Gastrocnemius medialis (tissue), 4 donors: ENCODE measurements at regions not wholly inside any gene's neighbourhood (a gene's known extent, or its start where the extent isn't known, plus 50 kb on each side); places are given as distances from the start of the nearest gene placed in this dataset.
"Not testable (repeated sequence)": the region's sequence is repeated elsewhere in the genome, so short reads cannot be mapped to it uniquely, and the experiment has no call there.

ENCODE experiments used
- ATAC-seq, 2 donors: fragments of 150-250 bp; one replicate each; pipeline ENCODE4 v1.9.1; 2016
- DNase-seq, 2 donors: peaks; one replicate each; pipeline ENCODE4 v3.0.0-alpha.2; 2019
- H3K27ac ChIP-seq, 4 donors: fragments of 200-600 bp; sonication (generic); 1 replicate in 1 of 4; 2 replicates in 3 of 4; pipeline ENCODE4 v1.5.1; 2016 to 2018; ENCODE audit warnings: mild to moderate bottlenecking in 2 of 4, moderate library complexity in 1 of 4
- H3K27me3 ChIP-seq, 3 donors: fragments of 200-600 bp; sonication (generic) in 2 of 3; 1 replicate in 1 of 3; 2 replicates in 2 of 3; pipeline versions ENCODE4 v1.5.1 to v1.6.0; 2016 to 2019; ENCODE audit warnings: mild to moderate bottlenecking in 1 of 3, moderate library complexity in 1 of 3
- H3K36me3 ChIP-seq, 2 donors: fragments of 200-600 bp; sonication (generic) in 1 of 2; one replicate each; pipeline ENCODE4 v1.5.1; 2017 to 2018
- H3K4me1 ChIP-seq, 2 donors: fragments of 200-600 bp; sonication (generic) in 1 of 2; one replicate each; pipeline ENCODE4 v1.5.1; 2016 to 2017; ENCODE audit warnings: mild to moderate bottlenecking in 2 of 2
- H3K4me3 ChIP-seq, 4 donors: fragments of 200-600 bp; sonication (generic) in 3 of 4; 1 replicate in 1 of 4; 2 replicates in 3 of 4; pipeline ENCODE4 v1.5.1; 2016 to 2019; ENCODE audit warnings: mild to moderate bottlenecking in 2 of 4
- H3K9me3 ChIP-seq, 3 donors: fragments of 200-600 bp; sonication (generic) in 2 of 3; 1 replicate in 1 of 3; 2 replicates in 2 of 3; pipeline ENCODE4 v1.5.1; 2016 to 2019
- POLR2A ChIP-seq, 2 donors: fragments of 450-650 bp; IDR thresholded peaks; one replicate each; pipeline ENCODE4 v1.6.1; 2017; ENCODE audit warnings: antibody characterized with exemption in 2 of 2, mild to moderate bottlenecking in 2 of 2, moderate library complexity in 2 of 2
- in situ Hi-C, 4 donors: fragments of 200-750 bp; cut with MboI; loops; one replicate each; pipeline versions ENCODE4 v1.15.0 to v1.8.0; 2017; ENCODE audit warnings: low sequenced_read_pairs in 4 of 4
- intact Hi-C: fragments of 100-400 bp; cut with DNase I; formaldehyde crosslinking; loops from one replicate; pipeline ENCODE4 v1.15.1; 2023; ENCODE audit warnings: low total_unique reads
- TF ChIP-seq, protein P1 (sequence below), 5 experiments: fragments of 450-650 bp in 3 of 5; fragments of 200-600 bp in 2 of 5; sonication (generic) in 2 of 5; IDR thresholded peaks in 4 of 5; conservative IDR thresholded peaks in 1 of 5; 1 replicate in 4 of 5; 2 replicates in 1 of 5; pipeline ENCODE4 v1.5.1; 2016 to 2019; ENCODE audit warnings: antibody characterized with exemption in 5 of 5, mild to moderate bottlenecking in 3 of 5, moderate library complexity in 3 of 5

DNA sequence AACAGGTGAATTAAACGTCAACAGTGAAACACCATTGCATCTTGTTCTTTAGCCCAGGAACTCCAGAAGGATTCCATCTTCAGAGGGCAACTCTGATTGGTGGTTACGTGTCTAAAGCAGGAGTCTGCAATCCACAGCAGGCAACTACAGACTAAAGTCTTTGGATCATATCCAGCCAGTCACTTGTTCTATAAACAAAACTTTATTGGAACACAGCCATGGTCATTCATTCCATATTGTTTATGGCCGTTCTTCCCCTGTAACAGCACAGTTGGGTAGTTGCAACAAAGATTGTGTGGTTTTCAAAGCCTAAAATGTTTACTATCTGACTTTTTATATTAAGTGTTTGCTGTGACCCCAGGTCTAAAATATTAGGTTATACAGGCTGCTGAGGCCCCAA is 94.7 kb upstream of the IMMP2L start:
- Histone ChIP-seq H3K36me3 (no peaks in the 10 kb centered on the region), H3K4me1 (no peaks in the 10 kb centered on the region), H3K27me3 (no peaks in the 10 kb centered on the region), H3K9me3 (no peaks in the 10 kb centered on the region), H3K27ac (no peak overlapping the region), H3K4me3 (no peak overlapping the region)
- DNase-seq (no peak), ATAC-seq (no peak)
- intact Hi-C loops (no loop called here), in situ Hi-C loops (no loop called here)
- TF ChIP-seq POLR2A (IDR thresholded peaks at IDR 0.05): no peak
- TF ChIP-seq, protein P1, sequence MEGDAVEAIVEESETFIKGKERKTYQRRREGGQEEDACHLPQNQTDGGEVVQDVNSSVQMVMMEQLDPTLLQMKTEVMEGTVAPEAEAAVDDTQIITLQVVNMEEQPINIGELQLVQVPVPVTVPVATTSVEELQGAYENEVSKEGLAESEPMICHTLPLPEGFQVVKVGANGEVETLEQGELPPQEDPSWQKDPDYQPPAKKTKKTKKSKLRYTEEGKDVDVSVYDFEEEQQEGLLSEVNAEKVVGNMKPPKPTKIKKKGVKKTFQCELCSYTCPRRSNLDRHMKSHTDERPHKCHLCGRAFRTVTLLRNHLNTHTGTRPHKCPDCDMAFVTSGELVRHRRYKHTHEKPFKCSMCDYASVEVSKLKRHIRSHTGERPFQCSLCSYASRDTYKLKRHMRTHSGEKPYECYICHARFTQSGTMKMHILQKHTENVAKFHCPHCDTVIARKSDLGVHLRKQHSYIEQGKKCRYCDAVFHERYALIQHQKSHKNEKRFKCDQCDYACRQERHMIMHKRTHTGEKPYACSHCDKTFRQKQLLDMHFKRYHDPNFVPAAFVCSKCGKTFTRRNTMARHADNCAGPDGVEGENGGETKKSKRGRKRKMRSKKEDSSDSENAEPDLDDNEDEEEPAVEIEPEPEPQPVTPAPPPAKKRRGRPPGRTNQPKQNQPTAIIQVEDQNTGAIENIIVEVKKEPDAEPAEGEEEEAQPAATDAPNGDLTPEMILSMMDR (IDR thresholded peaks at IDR 0.05 in 4 of 5, conservative IDR thresholded peaks at IDR 0.05 in 1 of 5): no peak

- H3K27ac ChIP-seq: no peak overlapping the region
- in situ Hi-C loops: no loop called here
- H3K4me1 ChIP-seq: no peaks in the 10 kb centered on the region
- ATAC-seq (no peak), DNase-seq (no peak)
- H3K27me3 ChIP-seq: no peaks in the 10 kb centered on the region
- TF ChIP-seq, protein P1 (IDR thresholded peaks at IDR 0.05 in 4 of 5, conservative IDR thresholded peaks at IDR 0.05 in 1 of 5): no peak
- no peak for TF ChIP-seq POLR2A (IDR thresholded peaks at IDR 0.05)
- intact Hi-C loops: no loop called here
- no peaks in the 10 kb centered on the region for H3K9me3 ChIP-seq
- no peak overlapping the region for H3K4me3 ChIP-seq
- H3K36me3 ChIP-seq: no peaks in the 10 kb centered on the region
These were observed 92.1 kb upstream of the IMMP2L start for GRCh38 chr7:111654343-111654742.

GRCh38 chr7:111653846-111654245 is 91.6 kb upstream of the IMMP2L start:
- Histone ChIP-seq H3K27ac (no peak overlapping the region), H3K27me3 (no peaks in the 10 kb centered on the region), H3K4me1 (no peaks in the 10 kb centered on the region), H3K9me3 (no peaks in the 10 kb centered on the region), H3K4me3 (no peak overlapping the region), H3K36me3 (no peaks in the 10 kb centered on the region)
- no peak for ATAC-seq
- in situ Hi-C loops (no loop called here), intact Hi-C loops (no loop called here)
- TF ChIP-seq POLR2A (IDR thresholded peaks at IDR 0.05): no peak
- TF ChIP-seq, protein P1 (IDR thresholded peaks at IDR 0.05 in 4 of 5, conservative IDR thresholded peaks at IDR 0.05 in 1 of 5): no peak
- DNase-seq: no peak

DNA sequence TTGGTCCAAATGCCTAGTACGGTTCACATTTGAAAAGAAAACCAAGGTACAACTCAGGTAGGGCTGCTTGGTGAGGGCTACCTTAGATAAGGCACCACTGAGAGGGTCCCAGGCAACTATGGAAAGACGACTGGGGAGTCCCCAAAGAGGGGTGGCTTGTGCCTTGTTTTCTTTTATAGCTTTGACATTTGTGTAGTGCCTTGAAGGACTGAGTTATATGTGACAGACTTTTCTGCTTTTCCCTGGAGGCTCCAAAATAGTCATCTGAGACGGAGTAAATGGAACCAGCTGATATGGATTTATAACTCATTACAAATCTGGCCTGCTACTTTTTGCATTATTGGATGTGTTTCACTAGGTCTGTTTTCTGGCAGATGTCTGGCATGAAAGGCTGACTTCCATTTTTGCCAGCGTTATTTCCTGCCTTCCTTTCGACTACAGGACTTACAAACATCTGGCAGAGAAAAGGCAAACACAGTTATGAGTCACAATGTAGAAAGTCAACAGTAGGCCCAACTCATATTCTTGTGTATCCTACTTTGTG is 88.2 kb upstream of the IMMP2L start:
- Histone ChIP-seq H3K4me1 (no peaks in the 10 kb centered on the region), H3K9me3 (no peaks in the 10 kb centered on the region), H3K36me3 (no peaks in the 10 kb centered on the region), H3K27ac (no peak overlapping the region), H3K27me3 (no peaks in the 10 kb centered on the region), H3K4me3 (no peak overlapping the region)
- intact Hi-C loops: no loop called here
- ATAC-seq: peak in 1 of 2 donors; percentile 50
- peak in 1 of 2 donors; percentile 25 for DNase-seq
- no peak for TF ChIP-seq POLR2A (IDR thresholded peaks at IDR 0.05)
- TF ChIP-seq, protein P1 (IDR thresholded peaks at IDR 0.05 in 4 of 5, conservative IDR thresholded peaks at IDR 0.05 in 1 of 5): no peak
- in situ Hi-C loops: no loop called here

DNA sequence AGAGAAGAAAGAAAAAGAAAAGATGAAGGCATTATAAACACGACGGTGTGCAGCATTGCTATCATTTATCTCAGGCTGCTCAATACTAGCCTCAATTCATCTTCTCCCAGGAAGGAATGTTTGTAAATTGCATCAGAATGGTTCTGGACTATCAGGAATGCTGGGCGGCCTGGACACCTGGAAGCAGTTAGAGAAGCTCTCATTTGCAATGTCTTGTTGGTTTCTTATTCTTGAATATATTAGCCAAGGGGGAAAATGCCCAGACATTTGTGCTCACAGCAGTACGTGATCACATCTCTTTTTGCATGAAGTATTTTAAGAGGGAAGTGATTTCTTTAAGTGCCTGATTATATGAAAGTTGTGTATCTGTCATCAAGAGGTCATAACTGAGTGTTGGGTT is 85.6 kb upstream of the IMMP2L start:
- Histone ChIP-seq H3K27me3 (no peaks in the 10 kb centered on the region), H3K27ac (no peak overlapping the region), H3K36me3 (no peaks in the 10 kb centered on the region), H3K4me1 (no peaks in the 10 kb centered on the region), H3K9me3 (no peaks in the 10 kb centered on the region), H3K4me3 (no peak overlapping the region)
- TF ChIP-seq, protein P1 (IDR thresholded peaks at IDR 0.05 in 4 of 5, conservative IDR thresholded peaks at IDR 0.05 in 1 of 5): no peak
- no peak for TF ChIP-seq POLR2A (IDR thresholded peaks at IDR 0.05)
- intact Hi-C loops: no loop called here
- DNase-seq (no peak), ATAC-seq (no peak)
- in situ Hi-C loops: no loop called here

DNA sequence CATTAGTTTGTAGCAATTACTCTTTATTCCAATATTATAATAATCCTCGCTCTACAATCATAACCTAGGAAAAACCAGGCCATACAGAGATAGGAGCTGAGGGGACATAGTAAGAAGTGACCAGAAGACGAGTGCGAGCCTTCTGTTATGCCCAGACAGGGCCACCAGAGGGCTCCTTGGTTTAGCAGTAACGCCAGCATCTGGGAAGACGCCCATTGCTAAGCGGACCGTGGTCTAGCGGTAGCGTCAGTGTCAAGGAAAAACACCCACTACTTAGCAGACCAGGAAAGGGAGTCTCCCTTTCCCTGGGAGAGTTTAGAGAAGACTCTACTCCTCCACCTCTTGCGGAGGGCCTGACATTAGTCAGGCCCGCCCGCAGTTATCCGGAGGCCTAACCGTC is 82.3 kb upstream of the IMMP2L start:
- H3K9me3 ChIP-seq, H3K36me3 ChIP-seq, H3K4me3 ChIP-seq, H3K27me3 ChIP-seq, ATAC-seq, H3K27ac ChIP-seq, H3K4me1 ChIP-seq, intact Hi-C loops, in situ Hi-C loops, DNase-seq: not testable (repeated sequence)
